Gastroesophageal sphincter (tissue), 3 donors: ENCODE measurements at regions not wholly inside any gene's neighbourhood (a gene's known extent, or its start where the extent isn't known, plus 50 kb on each side); places are given as distances from the start of the nearest gene placed in this dataset.
"Not testable (repeated sequence)": the region's sequence is repeated elsewhere in the genome, so short reads cannot be mapped to it uniquely, and the experiment has no call there.

ENCODE experiments used
- CTCF ChIP-seq, 4 experiments: fragments of 200-600 bp in 2 of 4; fragments of 450-650 bp in 2 of 4; sonication (generic) in 1 of 4; IDR thresholded peaks; one replicate each; pipeline ENCODE4 v1.5.1; 2017 to 2019; ENCODE audit warnings: antibody characterized with exemption in 4 of 4, mild to moderate bottlenecking in 2 of 4, moderate library complexity in 2 of 4
- POLR2AphosphoS5 ChIP-seq: sonication (generic); formaldehyde crosslinking; IDR thresholded peaks from one replicate; pipeline ENCODE4 v1.6.1; 2017; ENCODE audit warnings: antibody characterized with exemption

DNA sequence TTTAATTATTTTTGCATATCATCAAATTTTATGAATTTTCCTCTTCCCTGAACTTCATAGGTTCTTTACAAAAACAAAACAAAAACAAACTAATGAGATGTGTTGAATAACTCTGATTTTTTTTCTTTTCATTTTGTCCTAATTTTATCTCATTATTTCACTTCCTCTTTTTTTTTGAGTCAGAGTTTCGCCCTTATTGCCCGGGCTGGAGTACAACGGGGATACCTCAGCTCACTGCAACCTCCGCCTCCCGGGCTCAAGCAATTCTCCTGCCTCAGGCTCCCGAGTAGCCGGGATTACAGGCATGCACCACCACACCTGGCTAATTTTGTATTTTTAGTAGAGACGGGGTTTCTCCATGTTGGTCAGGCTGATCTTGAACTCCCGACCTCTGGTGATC lies 1633.3 kb downstream of the CDH8 start:
- not testable (repeated sequence) for TF ChIP-seq POLR2AphosphoS5; CTCF (IDR thresholded peaks at IDR 0.05)
